CD14-positive monocyte (primary cell): ENCODE measurements at regions not wholly inside any gene's neighbourhood (a gene's known extent, or its start where the extent isn't known, plus 50 kb on each side); places are given as distances from the start of the nearest gene placed in this dataset.

Experiments
- DNase-seq, 3 donors: peaks; one replicate each; pipeline ENCODE4 v3.0.0-alpha.2; 2011 to 2022
- H2AFZ ChIP-seq: 2 replicates; pipeline ENCODE4 v1.6.0; 2012; ENCODE audit warnings: mild to moderate bottlenecking, low read depth, low read length, inconsistent platforms; ENCODE audit not compliant: insufficient read depth, poor library complexity, severe bottlenecking
- H3K27ac ChIP-seq, 2 donors: 1 replicate in 1 of 2; 2 replicates in 1 of 2; pipeline ENCODE4 v1.5.1; 2012 to 2013; ENCODE audit warnings: low read length in 2 of 2, control low read depth in 1 of 2, inconsistent platforms in 1 of 2, low read depth in 1 of 2, mild to moderate bottlenecking in 1 of 2
- H3K27me3 ChIP-seq, 2 donors: one replicate each; pipeline versions ENCODE4 v1.6.0 to v1.6.1; 2011 to 2013; ENCODE audit warnings: low read length in 2 of 2; ENCODE audit not compliant: control insufficient read depth in 2 of 2, insufficient read depth in 2 of 2
- H3K36me3 ChIP-seq, 2 donors: replicated peaks in 1 of 2; 1 replicate in 1 of 2; 2 replicates in 1 of 2; pipeline versions ENCODE4 v1.5.1 to v1.6.1; 2012 to 2013; ENCODE audit warnings: low read length in 2 of 2, control low read depth in 1 of 2, inconsistent platforms in 1 of 2, mild to moderate bottlenecking in 1 of 2; ENCODE audit not compliant: insufficient read depth in 2 of 2, control insufficient read depth in 1 of 2
- H3K4me1 ChIP-seq, 2 donors: 1 replicate in 1 of 2; 2 replicates in 1 of 2; pipeline versions ENCODE4 v1.5.1 to v1.6.1; 2012 to 2013; ENCODE audit warnings: low read length in 2 of 2, control low read depth in 1 of 2, inconsistent platforms in 1 of 2, mild to moderate bottlenecking in 1 of 2, moderate library complexity in 1 of 2; ENCODE audit not compliant: insufficient read depth in 2 of 2, control insufficient read depth in 1 of 2
- H3K4me2 ChIP-seq: replicated peaks from 2 replicates; pipeline ENCODE3; 2012; ENCODE audit warnings: low read length, moderate library complexity, mild to moderate bottlenecking; ENCODE audit not compliant: poor library complexity, severe bottlenecking; ENCODE audit errors: extremely low read depth
- H3K4me3 ChIP-seq, 3 experiments: fragments of 200-600 bp in 1 of 3; sonication (generic) in 1 of 3; replicated peaks in 1 of 3; 1 replicate in 2 of 3; 2 replicates in 1 of 3; pipeline ENCODE4 v1.5.1; 2011 to 2013; ENCODE audit warnings: low read length in 3 of 3, mild to moderate bottlenecking in 3 of 3, control low read depth in 2 of 3, low read depth in 2 of 3, inconsistent platforms in 1 of 3, moderate library complexity in 1 of 3
- H3K79me2 ChIP-seq: 2 replicates; pipeline ENCODE4 v1.6.0; 2012; ENCODE audit warnings: mild to moderate bottlenecking, control low read depth, inconsistent platforms, low read length, moderate library complexity; ENCODE audit not compliant: insufficient read depth
- H3K9ac ChIP-seq: 2 replicates; pipeline ENCODE4 v1.6.0; 2017; ENCODE audit warnings: low read length, mild to moderate bottlenecking; ENCODE audit not compliant: insufficient read depth, poor library complexity, severe bottlenecking
- H3K9me3 ChIP-seq, 2 donors: replicated peaks in 1 of 2; 1 replicate in 1 of 2; 2 replicates in 1 of 2; pipeline versions ENCODE4 v1.5.1 to v1.6.1; 2012 to 2013; ENCODE audit warnings: low read length in 2 of 2, control low read depth in 1 of 2; ENCODE audit not compliant: control insufficient read depth in 1 of 2, insufficient read depth in 1 of 2
- H4K20me1 ChIP-seq: 2 replicates; pipeline ENCODE4 v1.6.0; 2012; ENCODE audit warnings: mild to moderate bottlenecking, low read length, control low read depth, moderate library complexity; ENCODE audit not compliant: insufficient read depth
- H3K27ac Mint-ChIP-seq, 7 donors: one replicate each; pipeline ENCODE4 v1.8.0; 2020; ENCODE audit warnings: mild to moderate bottlenecking in 7 of 7, mixed read lengths in 7 of 7, moderate library complexity in 6 of 7, inconsistent platforms in 2 of 7
- H3K27me3 Mint-ChIP-seq, 3 donors: one replicate each; pipeline ENCODE4 v1.8.0; 2021 to 2022; ENCODE audit warnings: low read depth in 3 of 3, mild to moderate bottlenecking in 3 of 3, mixed read lengths in 3 of 3, moderate library complexity in 3 of 3, inconsistent platforms in 1 of 3
- H3K36me3 Mint-ChIP-seq, 2 donors: one replicate each; pipeline ENCODE4 v1.8.0; 2020; ENCODE audit warnings: mixed read lengths in 2 of 2, inconsistent platforms in 1 of 2, mild to moderate bottlenecking in 1 of 2
- H3K4me1 Mint-ChIP-seq: one replicate; pipeline ENCODE4 v1.8.0; 2020; ENCODE audit warnings: mild to moderate bottlenecking, mixed read lengths
- H3K4me3 Mint-ChIP-seq, 2 donors: one replicate each; pipeline ENCODE4 v1.8.0; 2020; ENCODE audit warnings: mild to moderate bottlenecking in 2 of 2, mixed read lengths in 2 of 2, moderate library complexity in 1 of 2
- H3K9me3 Mint-ChIP-seq, 7 donors: one replicate each; pipeline ENCODE4 v1.8.0; 2020 to 2022; ENCODE audit warnings: mixed read lengths in 7 of 7, mild to moderate bottlenecking in 6 of 7, moderate library complexity in 6 of 7, inconsistent platforms in 2 of 7
- CTCF ChIP-seq: fragments of 200-600 bp; IDR thresholded peaks from one replicate; pipeline ENCODE4 v1.8.0; 2022; ENCODE audit warnings: antibody characterized with exemption, mild to moderate bottlenecking
- WGBS: methylation state at CpG from one replicate; pipeline ENCODE4 v1.1.5; 2013; ENCODE audit warnings: missing lambda C conversion rate; ENCODE audit not compliant: insufficient coverage; 5-methylcytosine and 5-hydroxymethylcytosine counted together
- intact Hi-C, 2 donors: fragments of 100-400 bp; cut with micrococcal nuclease; formaldehyde crosslinking; loops; one replicate each; pipeline versions ENCODE4 v1.15.0 to v1.15.1; 2023

DNA sequence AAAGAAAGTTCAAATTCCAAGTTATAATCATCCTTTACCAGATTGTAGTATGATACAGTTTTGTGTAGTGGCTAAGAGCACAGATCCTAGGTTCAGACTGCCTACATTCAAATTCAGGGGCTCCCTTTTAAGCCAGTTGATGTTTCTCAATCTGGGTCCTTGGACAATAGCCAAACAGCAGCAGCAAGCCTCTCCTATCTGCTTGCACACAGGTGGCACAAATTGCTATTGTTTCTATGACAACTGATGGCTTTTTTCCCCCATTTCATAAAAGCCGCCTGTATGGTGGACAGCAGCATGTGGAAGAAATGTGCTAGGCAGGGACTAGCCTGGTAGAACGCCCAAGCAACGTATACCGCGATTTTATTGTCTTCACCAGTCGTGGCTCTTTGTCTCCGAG lies 76.5 kb downstream of the S1PR1 start:
- DNase-seq, result no peak
- no peak for TF ChIP-seq CTCF
- Histone ChIP-seq H3K9ac (no peak overlapping the region), H2AFZ (no peak overlapping the region), H3K4me3 (no peak overlapping the region), H4K20me1 (no peaks in the 10 kb centered on the region), H3K4me2 (no peak overlapping the region), H3K4me1 (peaks cover 7 to 16% of the 10 kb centered on the region in 2 donors), H3K9me3 (no peaks in the 10 kb centered on the region), H3K27me3 (no peaks in the 10 kb centered on the region), H3K36me3 (no peaks in the 10 kb centered on the region), H3K79me2 (no peaks in the 10 kb centered on the region), H3K27ac (no peak overlapping the region)
- intact Hi-C loops, result no loop called here
- H3K9me3 Mint-ChIP-seq, result peaks cover 0 to 3% (median 0%) of the 10 kb centered on the region in 7 donors
- WGBS, result 80% methylated on average over 2 of the region's 7 CpGs
- no peaks in the 10 kb centered on the region for H3K36me3 Mint-ChIP-seq
- H3K27me3 Mint-ChIP-seq, result peaks cover 10 to 14% (median 13%) of the 10 kb centered on the region in 3 donors
- H3K4me3 Mint-ChIP-seq, result no peak overlapping the region
- no peak overlapping the region for H3K27ac Mint-ChIP-seq
- peaks cover 27% of the 10 kb centered on the region for H3K4me1 Mint-ChIP-seq

DNA sequence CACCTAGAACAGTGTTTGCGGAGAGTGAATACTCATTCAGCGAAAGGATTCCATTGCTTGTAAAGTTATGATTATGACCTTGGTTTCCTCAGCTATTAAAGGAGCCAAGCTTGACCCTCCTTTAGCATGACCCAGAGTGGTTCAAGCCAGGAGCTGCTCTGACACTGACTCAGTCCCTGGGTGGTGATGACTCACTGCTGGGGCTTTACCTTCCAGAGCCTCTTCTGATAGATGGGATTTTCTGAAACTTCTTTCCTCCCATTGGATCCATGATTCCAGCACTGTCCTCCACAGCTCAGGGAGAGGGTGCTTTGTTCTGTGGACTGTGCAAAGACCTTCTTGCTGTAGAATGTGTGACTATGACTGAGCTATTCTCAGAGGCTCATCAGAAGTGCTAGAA lies 77.4 kb downstream of the S1PR1 start:
- H3K27ac Mint-ChIP-seq, result peak overlapping the region in 1 of 7 donors; percentile 33
- peak in 1 of 3 donors; percentile 50 for DNase-seq
- Histone ChIP-seq H3K79me2 (no peaks in the 10 kb centered on the region), H3K4me2 (no peak overlapping the region), H3K27ac (no peak overlapping the region), H3K4me1 (peaks cover 7 to 10% of the 10 kb centered on the region in 2 donors), H2AFZ (no peak overlapping the region), H3K9me3 (no peaks in the 10 kb centered on the region), H3K27me3 (no peaks in the 10 kb centered on the region), H3K4me3 (no peak overlapping the region), H3K36me3 (no peaks in the 10 kb centered on the region), H3K9ac (no peak overlapping the region), H4K20me1 (no peaks in the 10 kb centered on the region)
- no CpG with 5 or more reads among the region's 2 CpGs for WGBS
- no peaks in the 10 kb centered on the region for H3K36me3 Mint-ChIP-seq
- H3K27me3 Mint-ChIP-seq, result peaks cover 9 to 15% (median 10%) of the 10 kb centered on the region in 3 donors
- H3K4me3 Mint-ChIP-seq, result no peak overlapping the region
- peaks cover 0 to 3% (median 0%) of the 10 kb centered on the region in 7 donors for H3K9me3 Mint-ChIP-seq
- H3K4me1 Mint-ChIP-seq, result peaks cover 21% of the 10 kb centered on the region
- no peak for TF ChIP-seq CTCF
- intact Hi-C loops, result no loop called here
